EH (cell line): ENCODE measurements at regions not wholly inside any gene's neighbourhood (a gene's known extent, or its start where the extent isn't known, plus 50 kb on each side); places are given as distances from the start of the nearest gene placed in this dataset.
A peak's percentile ranks its signal among the peaks of the same experiment; 100 is the strongest.

Source experiments
- DNase-seq: peaks from one replicate; pipeline ENCODE4 v3.0.0-alpha.2; 2015; ENCODE audit warnings: low read depth

- DNase-seq, result peak; percentile 41
Observed at GRCh38 chr17:14474591-14474990, 173.7 kb downstream of the HS3ST3B1 start.

- peak; percentile 93 for DNase-seq
Observed at GRCh38 chr17:14471052-14471451, 170.2 kb downstream of the HS3ST3B1 start.

GRCh38 chr17:14470417-14470816 lies 169.5 kb downstream of the HS3ST3B1 start:
- no peak for DNase-seq

GRCh38 chr17:14469971-14470370 lies 169.1 kb downstream of the HS3ST3B1 start:
- no peak for DNase-seq

- no peak for DNase-seq
Observed at GRCh38 chr17:14468858-14469257, 168.0 kb downstream of the HS3ST3B1 start.

- DNase-seq, result no peak
Observed at GRCh38 chr17:14461227-14461548, 160.3 kb downstream of the HS3ST3B1 start.

GRCh38 chr17:14460516-14461226 lies 159.8 kb downstream of the HS3ST3B1 start:
- no peak for DNase-seq

GRCh38 chr17:14459955-14460354 lies 159.1 kb downstream of the HS3ST3B1 start:
- no peak for DNase-seq

GRCh38 chr17:14458724-14459123 lies 157.8 kb downstream of the HS3ST3B1 start:
- DNase-seq, result no peak

GRCh38 chr17:14454746-14455145 lies 153.9 kb downstream of the HS3ST3B1 start:
- DNase-seq, result no peak

- DNase-seq, result no peak
Observed at GRCh38 chr17:14452856-14453255, 152.0 kb downstream of the HS3ST3B1 start.

- DNase-seq, result peak; percentile 64
Observed at GRCh38 chr17:14451729-14452191, 150.9 kb downstream of the HS3ST3B1 start.

- DNase-seq, result no peak
Observed at GRCh38 chr17:14448818-14449217, 147.9 kb downstream of the HS3ST3B1 start.

- DNase-seq, result no peak
Observed at GRCh38 chr17:14446825-14447224, 145.9 kb downstream of the HS3ST3B1 start.

- no peak for DNase-seq
Observed at GRCh38 chr17:14444915-14445314, 144.0 kb downstream of the HS3ST3B1 start.

- DNase-seq, result no peak
Observed at GRCh38 chr17:14442798-14443528, 142.1 kb downstream of the HS3ST3B1 start.

- DNase-seq, result no peak
Observed at GRCh38 chr17:14437176-14437575, 136.3 kb downstream of the HS3ST3B1 start.

GRCh38 chr17:14436266-14436665 lies 135.4 kb downstream of the HS3ST3B1 start:
- no peak for DNase-seq

- DNase-seq, result no peak
Observed at GRCh38 chr17:14434506-14434905, 133.6 kb downstream of the HS3ST3B1 start.

GRCh38 chr17:14432079-14432478 lies 131.2 kb downstream of the HS3ST3B1 start:
- no peak for DNase-seq

GRCh38 chr17:14429084-14429483 lies 128.2 kb downstream of the HS3ST3B1 start:
- DNase-seq, result no peak

GRCh38 chr17:14428648-14429029 lies 127.8 kb downstream of the HS3ST3B1 start:
- no peak for DNase-seq

- no peak for DNase-seq
Observed at GRCh38 chr17:14427900-14428647, 127.2 kb downstream of the HS3ST3B1 start.
